Neural cell (in vitro differentiated cells): ENCODE measurements at regions not wholly inside any gene's neighbourhood (a gene's known extent, or its start where the extent isn't known, plus 50 kb on each side); places are given as distances from the start of the nearest gene placed in this dataset.

Experiments
- EP300 ChIP-seq: fragments of 450-650 bp; conservative IDR thresholded peaks from 2 replicates; pipeline ENCODE4 v1.6.1; 2014; ENCODE audit warnings: antibody characterized with exemption, mild to moderate bottlenecking, moderate library complexity; ENCODE audit not compliant: poor library complexity, severe bottlenecking
- EZH2 ChIP-seq: fragments of 200-600, 300-800 bp; shearing (Covaris generic), sonication (generic); IDR thresholded peaks from 2 replicates; pipeline ENCODE4 v1.6.1; 2014; ENCODE audit warnings: antibody characterized with exemption, low read length, borderline replicate concordance, mild to moderate bottlenecking; ENCODE audit not compliant: insufficient read depth, poor library complexity, severe bottlenecking
- POLR2AphosphoS5 ChIP-seq: IDR thresholded peaks from 2 replicates; pipeline ENCODE4 v1.6.1; 2012
- REST ChIP-seq: IDR thresholded peaks from 2 replicates; pipeline ENCODE4 v1.6.1; 2012; ENCODE audit warnings: borderline replicate concordance
- TAF1 ChIP-seq: IDR thresholded peaks from 2 replicates; pipeline ENCODE4 v1.6.1; 2012; ENCODE audit warnings: low read depth
- TF ChIP-seq, protein P1 (sequence below): fragments of 450-650 bp; IDR thresholded peaks from 2 replicates; pipeline ENCODE4 v1.5.1; 2014; ENCODE audit warnings: antibody characterized with exemption, mild to moderate bottlenecking, moderate library complexity; ENCODE audit not compliant: poor library complexity, severe bottlenecking

- no peak for TF ChIP-seq EP300
- TF ChIP-seq, protein P1, sequence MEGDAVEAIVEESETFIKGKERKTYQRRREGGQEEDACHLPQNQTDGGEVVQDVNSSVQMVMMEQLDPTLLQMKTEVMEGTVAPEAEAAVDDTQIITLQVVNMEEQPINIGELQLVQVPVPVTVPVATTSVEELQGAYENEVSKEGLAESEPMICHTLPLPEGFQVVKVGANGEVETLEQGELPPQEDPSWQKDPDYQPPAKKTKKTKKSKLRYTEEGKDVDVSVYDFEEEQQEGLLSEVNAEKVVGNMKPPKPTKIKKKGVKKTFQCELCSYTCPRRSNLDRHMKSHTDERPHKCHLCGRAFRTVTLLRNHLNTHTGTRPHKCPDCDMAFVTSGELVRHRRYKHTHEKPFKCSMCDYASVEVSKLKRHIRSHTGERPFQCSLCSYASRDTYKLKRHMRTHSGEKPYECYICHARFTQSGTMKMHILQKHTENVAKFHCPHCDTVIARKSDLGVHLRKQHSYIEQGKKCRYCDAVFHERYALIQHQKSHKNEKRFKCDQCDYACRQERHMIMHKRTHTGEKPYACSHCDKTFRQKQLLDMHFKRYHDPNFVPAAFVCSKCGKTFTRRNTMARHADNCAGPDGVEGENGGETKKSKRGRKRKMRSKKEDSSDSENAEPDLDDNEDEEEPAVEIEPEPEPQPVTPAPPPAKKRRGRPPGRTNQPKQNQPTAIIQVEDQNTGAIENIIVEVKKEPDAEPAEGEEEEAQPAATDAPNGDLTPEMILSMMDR = no peak
- no peak for TF ChIP-seq POLR2AphosphoS5
- TF ChIP-seq EZH2 = no peak
- no peak for TF ChIP-seq REST
- no peak for TF ChIP-seq TAF1
Measured at GRCh38 chr13:64793131-64793530, 2437.0 kb downstream of the PCDH9 start.
